Epithelial cell of prostate (primary cell): ENCODE measurements at regions not wholly inside any gene's neighbourhood (a gene's known extent, or its start where the extent isn't known, plus 50 kb on each side); places are given as distances from the start of the nearest gene placed in this dataset.

Experiments used
- DNase-seq: peaks from one replicate; pipeline ENCODE4 v3.0.0-alpha.2; 2011; ENCODE audit warnings: low read depth, low spot score
- H3K27ac ChIP-seq: fragments of 450-650 bp; 2 replicates; pipeline ENCODE4 v1.5.1; 2017; ENCODE audit warnings: mild to moderate bottlenecking

DNA sequence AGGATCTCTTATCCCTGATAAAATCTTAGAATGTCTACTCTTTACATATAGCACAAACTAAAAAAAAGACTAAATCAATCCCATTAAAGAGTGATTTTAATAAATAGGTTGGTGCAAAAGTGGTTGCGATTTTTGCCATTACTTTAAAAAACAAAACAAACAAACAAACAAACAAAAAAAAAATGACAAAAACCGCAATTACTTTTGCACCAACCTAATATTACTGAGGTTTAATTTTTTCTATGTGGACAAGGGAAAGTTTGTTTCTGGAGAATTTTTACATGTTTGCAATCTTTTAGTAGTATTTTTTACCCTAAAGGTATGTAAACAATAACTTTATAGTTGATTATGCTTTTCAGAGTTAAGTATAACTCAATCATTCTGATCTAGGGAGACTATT lies 119.7 kb upstream of the ADAMTS5 start:
- DNase-seq: no peak
- H3K27ac ChIP-seq: no peak overlapping the region

DNA sequence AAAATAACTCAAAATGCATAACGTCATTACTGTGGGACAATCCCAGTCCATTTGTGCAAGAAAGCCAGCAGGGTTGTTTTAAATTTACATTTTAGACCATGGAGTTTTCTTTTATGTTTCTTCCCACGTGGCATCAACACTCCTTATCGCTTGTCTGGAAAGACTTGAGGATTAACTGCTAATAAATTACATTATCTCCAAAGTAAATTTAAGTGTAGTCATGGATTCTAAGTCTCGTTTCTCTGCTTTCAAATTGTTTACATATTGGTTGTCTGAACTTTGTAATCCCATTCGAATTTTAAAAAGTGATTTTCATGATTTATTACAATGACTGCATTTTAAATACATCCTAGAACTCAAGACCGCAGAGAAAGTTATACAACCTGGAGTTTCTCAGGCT lies 119.3 kb upstream of the ADAMTS5 start:
- no peak for DNase-seq
- H3K27ac ChIP-seq: no peak overlapping the region

DNA sequence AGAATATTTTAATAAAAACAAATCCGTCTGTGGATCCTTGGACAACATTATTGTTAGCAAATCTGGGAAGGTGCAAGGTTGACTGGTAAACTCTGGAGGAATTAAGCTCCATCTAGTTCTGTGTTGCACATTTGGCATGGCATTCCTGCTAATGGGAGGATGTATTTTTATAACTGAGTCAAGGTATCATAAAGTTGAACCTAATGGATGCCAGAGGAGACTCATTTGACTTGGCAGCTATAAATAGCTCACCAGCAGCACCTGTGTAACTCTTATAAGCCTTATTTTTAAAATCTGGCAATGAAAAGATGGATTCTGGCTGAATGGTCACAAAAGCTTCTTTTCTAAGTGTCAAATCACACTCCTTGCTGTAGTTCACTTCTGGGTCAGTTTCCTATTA lies 118.5 kb upstream of the ADAMTS5 start:
- no peak overlapping the region for H3K27ac ChIP-seq
- no peak for DNase-seq

DNA sequence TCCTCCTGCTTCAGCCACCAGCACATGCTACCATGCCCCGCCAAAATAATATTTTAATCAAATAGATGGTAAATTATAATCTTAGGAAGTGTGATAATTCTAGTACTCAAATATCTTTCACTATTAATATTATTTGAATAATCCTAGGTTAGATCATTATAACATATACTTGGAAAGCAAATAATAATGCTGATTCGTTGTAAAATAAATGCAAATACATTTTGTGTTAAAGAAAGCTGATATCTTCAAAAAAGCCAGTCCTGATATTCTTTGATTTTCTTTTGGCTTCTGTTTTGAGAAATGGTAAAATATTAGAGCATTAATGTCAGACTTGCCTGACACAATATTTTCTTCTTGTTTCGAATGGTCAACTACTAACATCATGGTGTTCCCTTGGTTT lies 116.3 kb upstream of the ADAMTS5 start:
- no peak for DNase-seq
- H3K27ac ChIP-seq: no peak overlapping the region

DNA sequence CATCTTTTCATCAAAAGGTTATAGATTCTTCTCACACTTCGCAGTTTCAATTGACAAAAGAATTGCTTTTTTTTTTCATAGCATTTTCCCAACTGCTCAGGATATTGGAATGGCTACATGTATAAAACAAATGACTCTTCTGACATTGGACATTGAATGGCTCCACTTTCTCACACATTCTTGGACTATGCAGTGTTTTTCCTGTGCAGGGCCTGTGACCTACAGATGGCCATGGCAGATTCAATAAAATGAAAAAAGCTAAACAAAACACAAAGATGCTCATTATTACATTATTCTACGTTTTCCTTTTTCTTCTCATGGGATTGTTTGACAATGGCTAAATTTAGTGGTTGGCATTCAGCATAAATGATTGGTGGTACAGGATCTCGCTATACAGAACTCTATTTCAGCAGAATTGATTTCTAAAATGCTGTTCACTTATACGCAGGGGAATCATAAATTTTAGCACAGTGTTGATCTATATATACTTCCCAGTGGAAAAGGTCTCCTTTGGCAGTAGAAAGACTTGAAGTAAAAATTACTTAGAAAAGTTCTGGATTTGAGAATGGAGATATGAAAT lies 115.6 kb upstream of the ADAMTS5 start:
- no peak for DNase-seq

DNA sequence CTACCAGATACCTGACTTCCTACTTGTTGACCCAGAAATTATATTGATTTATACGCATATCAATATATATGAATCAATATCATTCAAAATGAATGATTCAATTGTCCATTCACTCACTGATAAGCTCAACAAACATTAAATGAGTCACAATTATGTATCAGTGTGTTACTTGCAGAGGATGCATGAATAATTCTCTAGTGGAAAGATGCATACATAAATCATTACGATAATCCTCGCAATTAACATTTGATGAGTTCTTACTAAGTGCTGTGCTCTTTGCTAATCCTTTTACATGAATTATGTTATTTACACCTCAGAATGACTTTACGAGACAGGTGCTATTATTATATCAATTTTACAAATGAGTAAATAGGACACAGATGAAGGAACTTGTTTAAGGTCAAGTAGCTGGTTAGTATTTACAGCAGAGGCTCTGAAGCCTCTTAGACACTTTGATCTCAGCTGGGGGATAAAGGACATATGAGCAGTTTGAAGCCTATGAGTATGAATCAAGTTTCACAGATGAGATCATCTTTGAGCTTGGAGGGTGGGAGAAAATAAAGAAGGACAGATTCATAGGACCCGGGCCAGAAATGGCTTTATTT lies 112.8 kb upstream of the ADAMTS5 start:
- DNase-seq: no peak
- H3K27ac ChIP-seq: no peak overlapping the region

More for the DNA sequence above, 115.6 kb upstream of the ADAMTS5 start:
- H3K27ac ChIP-seq: no peak overlapping the region

DNA sequence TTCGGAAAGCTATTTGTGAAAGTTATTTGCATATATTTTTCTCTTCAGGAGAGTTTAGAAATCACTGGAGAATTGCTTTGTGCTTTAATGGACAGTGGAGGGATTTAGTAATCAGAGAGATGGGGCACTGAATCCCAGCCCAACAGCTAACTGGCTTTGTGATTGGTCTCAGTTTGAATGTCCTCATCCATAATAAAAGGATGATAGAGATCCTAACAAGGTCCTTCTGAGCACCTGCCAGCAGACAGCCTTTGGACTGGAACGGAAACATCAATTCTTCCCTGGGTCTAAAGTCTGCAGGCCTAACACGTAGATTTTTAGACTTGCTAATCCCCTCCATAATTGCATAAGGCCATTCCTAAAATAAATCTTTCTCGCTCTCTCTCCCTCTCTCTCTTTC lies 112.0 kb upstream of the ADAMTS5 start:
- H3K27ac ChIP-seq: no peak overlapping the region
- no peak for DNase-seq

DNA sequence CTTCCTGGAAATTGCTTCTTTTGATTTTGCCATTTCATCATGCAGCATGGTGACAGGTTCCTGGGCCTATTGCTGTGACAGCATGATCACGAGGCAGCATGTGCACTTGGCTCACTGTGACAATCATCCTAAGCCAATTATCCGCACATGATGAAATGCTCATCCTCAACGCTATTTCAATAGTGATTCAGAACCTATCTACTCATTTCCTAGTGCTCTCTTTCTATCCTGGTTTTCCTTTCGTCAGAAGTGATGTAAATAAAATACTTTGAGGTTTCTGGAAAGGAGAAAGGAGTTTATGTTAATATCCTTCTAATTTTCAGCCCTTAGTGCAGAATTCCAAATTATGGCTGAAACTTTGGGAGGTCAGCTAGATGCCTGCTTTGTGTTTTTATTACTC lies 110.6 kb upstream of the ADAMTS5 start:
- no peak overlapping the region for H3K27ac ChIP-seq
- DNase-seq: no peak

DNA sequence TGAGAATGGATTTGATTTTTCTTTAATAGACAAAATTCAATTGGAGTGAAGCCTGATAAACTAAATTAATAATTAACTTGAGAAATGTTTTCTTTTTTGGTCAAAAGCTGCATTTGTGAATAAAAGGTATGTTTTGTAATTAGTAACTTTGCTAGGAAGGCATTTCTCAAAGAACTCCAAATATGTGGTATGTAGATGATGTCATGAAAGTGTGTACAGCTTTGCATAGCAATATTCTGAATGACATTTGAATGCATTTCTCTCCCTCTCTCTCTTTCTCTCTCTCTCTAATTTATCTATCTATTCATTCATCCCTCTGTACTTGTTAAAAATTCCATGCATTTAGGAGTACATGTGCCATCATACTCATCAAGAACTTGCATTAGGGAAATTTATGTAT lies 109.1 kb upstream of the ADAMTS5 start:
- DNase-seq: no peak
- H3K27ac ChIP-seq: no peak overlapping the region

DNA sequence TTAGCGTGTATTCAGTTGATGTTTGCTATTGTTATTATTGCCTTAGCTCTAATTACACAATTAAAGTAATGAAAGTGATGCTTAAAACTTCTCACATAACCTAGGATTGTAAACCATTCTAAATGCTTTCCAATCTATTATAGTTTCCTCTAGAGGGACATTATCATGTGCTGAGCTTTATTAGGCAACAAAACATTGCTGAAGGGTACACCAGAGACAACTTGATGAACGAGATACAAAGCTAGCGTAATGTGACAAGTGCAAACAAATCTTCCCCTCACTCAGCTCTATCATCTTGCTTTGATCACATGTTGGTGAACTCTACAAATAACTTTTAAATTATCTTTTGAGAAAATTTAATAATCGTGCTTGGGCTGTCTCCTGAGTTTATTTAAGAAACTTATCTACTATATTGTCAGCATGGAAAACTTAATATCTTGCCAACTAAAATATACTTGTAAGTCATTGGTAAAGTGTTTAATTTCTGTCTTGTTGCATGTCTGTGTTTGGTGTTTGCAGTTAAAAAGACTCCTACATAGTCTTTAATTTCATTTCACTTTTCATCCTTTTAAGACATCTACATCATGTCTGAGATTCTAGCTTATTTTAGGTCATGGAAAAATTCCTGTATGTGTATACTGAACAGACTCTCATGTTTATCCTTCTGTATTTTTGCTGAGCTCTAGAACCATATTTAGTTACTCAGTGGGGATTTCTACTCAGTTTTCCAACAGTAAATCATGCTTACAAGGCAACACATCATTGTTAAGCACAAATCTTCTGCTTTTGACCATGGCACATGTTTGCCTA lies 104.2 kb upstream of the ADAMTS5 start:
- no peak for DNase-seq

DNA sequence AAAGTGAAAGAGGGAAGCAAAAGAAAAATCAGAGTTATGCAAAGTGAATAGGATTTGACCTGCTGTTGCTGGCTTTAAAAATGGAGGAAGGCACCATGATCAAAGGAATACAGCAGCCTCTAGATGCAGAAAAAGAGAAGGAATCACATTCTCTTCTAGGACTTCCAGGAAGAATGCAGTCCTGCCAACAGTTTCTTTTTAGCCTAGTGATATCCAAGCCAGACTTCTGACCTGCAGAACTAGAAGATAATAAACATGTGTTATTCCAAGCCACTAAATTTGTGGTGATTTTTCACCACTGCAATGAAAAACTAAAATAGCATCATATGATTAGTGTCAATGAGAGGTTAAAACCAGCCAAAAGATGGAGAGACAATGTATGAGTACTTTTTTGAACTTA lies 101.9 kb upstream of the ADAMTS5 start:
- H3K27ac ChIP-seq: no peak overlapping the region
- DNase-seq: no peak

More for the DNA sequence above, 104.2 kb upstream of the ADAMTS5 start:
- H3K27ac ChIP-seq: no peak overlapping the region

DNA sequence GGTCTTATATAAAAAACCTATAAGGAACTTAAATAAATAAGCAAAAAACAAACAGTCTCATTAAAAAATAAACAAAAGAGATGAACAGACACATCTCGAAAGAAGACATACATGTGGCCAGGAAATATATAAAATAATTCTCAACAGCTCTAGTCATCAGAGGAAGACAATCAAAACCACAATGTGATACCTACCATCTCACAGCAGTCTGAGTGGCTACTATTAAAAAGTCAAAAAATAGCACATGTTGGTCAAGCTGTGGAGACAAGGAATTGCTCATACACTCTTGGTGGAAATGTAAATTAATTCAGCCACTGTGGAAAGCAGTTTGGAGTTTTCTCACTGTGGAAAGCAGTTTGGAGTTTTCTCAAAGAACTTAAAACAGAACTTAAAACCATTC lies 100.3 kb upstream of the ADAMTS5 start:
- no peak overlapping the region for H3K27ac ChIP-seq
- no peak for DNase-seq

DNA sequence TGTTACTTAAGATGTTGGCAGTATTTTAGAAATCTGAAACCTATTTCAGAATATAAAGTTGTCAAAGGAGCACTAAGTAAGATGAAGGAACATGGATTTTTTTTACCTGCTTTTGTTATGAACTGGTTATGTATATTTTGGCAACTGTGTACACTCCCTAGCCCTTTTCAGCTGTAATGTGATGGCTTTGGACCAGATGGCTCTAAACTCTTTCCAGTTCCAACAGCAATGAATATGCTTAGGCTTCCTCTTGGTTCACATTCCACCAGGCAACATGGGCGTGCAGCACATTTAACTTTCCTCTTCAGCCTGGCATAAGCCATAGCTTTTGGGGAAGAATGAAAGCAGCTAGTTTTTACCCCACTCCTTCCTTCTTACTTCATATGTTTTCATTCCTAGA lies 95.6 kb upstream of the ADAMTS5 start:
- DNase-seq: no peak
- H3K27ac ChIP-seq: no peak overlapping the region

DNA sequence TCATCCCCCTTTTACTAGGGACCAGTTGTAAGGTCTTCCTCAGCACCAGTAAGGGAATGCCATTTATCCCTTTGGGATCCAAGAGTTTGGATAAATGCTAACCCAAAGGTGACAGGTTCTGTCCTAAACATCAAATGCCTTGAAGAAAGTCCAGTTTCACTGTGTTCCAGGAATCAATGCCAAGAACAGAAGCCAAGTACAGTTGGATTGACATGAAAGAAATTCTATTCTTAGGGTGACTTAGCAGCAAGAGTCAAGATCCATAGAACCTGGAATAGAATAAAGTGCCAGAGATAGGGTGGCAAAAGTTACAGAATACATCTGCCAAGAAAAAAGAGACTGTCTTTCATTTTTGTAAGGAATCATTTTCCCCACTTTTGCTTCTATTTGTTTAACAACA lies 94.9 kb upstream of the ADAMTS5 start:
- no peak overlapping the region for H3K27ac ChIP-seq
- no peak for DNase-seq

DNA sequence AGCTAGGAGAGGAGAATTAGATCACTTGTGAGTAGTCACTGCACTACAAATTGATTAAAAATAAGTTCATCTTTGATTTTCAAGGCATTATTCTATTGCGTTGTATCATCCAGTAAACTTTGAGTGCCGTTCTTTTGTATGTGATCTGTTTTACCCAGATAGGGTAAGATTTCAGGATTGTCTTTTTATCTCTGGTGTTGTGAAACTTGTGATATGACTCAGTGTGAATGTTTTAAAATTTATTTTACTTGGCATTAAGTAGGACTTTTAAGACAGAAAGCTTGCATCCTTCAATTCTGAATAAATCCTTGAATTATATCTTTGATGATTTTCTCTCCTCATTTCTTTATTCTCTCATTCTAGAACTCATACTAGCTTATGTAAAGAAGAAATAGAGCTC lies 93.3 kb upstream of the ADAMTS5 start:
- no peak for DNase-seq
- no peak overlapping the region for H3K27ac ChIP-seq

DNA sequence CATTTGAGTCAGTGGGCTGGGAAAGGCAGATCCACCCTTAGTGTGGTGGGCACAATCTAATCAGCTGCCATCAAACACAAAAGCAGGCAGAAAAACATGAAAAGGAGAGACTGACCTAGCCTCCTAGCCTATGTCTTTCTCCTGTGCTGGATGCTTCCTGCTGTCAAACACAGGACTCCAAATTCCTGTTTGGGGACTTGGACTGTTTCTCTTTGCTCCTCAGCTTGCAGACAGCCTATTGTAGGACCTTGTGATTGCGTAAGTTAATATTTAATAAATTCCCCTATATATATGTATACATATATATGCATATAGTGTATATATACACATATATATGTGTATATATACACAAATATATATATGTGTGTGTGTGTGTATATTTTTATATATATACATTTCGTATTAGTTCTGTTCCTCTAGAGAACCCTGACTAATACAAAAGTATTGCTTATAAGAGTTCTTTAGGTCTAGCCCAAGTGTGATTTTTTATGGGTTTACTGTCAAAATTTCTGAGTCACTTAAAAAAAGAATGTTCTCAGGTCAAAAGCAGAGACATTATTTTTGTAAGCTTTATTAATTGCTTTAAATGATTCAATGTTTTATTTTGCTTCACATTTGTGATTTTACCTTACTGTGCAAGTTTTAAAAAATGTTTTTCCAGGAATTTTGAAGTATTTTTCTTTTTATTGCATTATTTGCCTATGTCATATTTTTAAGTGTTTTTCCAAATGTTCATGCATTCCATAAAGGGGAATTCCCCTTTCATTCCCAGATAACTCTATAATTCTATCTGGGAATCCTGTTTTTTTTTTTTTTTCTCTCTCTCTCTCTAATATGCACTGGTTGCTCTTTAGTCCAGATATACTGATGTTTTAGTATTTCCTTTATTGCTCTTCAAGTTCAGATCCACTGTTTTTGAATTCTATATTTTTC lies 92.1 kb upstream of the ADAMTS5 start:
- no peak for DNase-seq
- H3K27ac ChIP-seq: no peak overlapping the region

DNA sequence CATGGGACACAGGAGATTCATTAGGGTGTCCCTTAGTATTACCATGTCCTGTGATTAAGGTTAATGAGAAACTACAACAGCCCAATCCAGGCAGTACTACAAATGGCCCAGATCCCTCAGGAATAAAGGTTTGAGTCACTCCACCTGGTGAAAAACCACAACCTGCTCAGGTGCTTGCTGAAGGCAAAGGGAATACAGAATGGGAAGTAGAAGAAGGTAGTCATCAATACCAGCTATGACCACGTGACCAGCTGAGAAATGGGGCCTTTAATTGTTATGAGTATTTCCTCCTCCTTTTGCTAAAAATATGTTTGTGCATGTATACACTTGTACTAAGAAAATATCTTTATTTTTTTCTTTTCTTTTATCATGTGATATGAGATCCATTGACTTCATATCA lies 91.1 kb upstream of the ADAMTS5 start:
- DNase-seq: no peak

DNA sequence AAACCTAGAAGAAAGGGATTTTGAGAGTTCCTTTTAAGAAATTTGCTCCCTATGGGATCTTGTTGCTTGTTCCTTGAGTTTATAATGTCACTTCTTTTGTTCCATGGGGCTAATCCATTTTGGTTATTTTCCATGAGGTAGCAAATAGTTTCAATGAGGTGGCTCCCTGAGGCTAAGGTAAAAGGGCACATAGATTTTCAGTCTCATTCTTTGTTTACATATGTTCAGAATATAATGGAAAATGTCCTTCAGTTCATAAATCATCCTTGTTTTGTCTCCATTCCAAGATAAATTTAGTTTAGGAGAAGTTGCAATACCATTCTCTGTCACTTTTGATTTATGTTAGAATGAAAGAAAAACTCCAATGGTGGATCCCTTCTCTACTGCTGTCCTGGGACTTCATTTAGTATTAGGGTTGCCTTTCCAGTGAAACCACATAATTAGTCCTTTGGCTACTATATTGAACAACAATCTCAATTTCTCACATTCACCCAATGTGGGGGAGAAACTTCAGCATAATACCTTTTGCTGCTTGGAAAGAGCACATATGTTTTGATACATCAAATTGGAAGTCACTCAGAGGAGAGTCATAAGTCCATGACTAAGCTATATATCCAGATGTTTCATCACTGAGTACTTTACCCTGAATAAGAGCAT lies 80.9 kb upstream of the ADAMTS5 start:
- DNase-seq: peak; percentile 54
- H3K27ac ChIP-seq: peak overlapping the region; percentile 74

More for the DNA sequence above, 91.1 kb upstream of the ADAMTS5 start:
- H3K27ac ChIP-seq: no peak overlapping the region

DNA sequence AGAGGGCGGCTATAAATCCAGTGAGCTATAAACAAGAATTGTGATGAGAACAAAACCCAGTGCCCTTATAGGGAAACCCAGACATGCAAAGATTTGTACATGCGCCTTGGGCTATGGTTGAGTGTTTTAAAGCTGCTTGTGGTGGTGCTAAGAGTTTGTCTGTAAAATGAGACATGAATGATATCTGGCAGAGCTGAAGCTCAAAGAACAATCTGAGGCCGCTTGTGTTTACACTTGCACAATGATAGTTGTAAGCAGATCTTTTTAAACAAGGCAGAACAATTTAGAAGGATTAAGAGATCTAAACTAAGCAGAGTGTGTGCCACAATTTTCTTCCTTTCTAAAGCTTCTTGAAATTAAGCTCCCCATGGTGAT lies 80.4 kb upstream of the ADAMTS5 start:
- peak overlapping the region; percentile 74 for H3K27ac ChIP-seq
- peak; percentile 33 for DNase-seq

DNA sequence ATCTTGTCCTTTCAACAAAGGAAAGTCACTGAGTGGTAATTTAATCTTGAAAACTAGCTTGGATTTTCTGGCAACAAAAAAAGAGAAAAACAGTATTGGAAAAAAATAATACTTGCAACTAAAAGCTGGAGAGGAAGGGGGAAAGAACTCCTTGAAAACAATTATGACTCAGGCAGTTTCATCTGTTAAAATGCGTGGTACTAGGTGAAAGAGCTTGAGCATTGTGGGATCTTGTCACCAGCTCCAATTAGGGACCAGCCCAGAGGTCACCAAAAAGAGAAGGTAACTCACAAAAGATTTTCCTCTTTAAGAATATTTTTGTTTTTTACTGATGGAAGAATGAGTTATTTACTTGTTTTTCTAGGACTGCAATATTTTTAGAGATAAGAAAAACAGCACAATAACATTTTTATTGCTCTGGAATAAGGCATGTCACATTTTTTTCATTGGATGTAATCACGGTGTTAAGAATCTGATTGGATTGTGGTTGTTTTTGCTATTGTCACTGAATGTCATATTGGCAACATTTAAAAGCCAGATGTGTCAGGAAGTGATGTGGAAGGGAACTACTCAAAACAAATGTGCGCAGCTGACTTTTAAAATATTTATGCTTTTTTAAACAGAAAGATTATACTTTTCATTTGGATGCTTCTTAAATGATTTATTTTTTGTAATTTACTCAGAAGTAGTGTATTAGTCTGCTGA lies 78.5 kb upstream of the ADAMTS5 start:
- DNase-seq: no peak

More for the DNA sequence above, 78.5 kb upstream of the ADAMTS5 start:
- no peak overlapping the region for H3K27ac ChIP-seq
